GM06990 (cell line): ENCODE measurements at regions not wholly inside any gene's neighbourhood (a gene's known extent, or its start where the extent isn't known, plus 50 kb on each side); places are given as distances from the start of the nearest gene placed in this dataset.

Source experiments
- DNase-seq: peaks from one replicate; pipeline ENCODE4 v3.0.0-alpha.2; 2011; ENCODE audit not compliant: insufficient read length; ENCODE audit errors: extremely low read depth
- H3K27me3 ChIP-seq: replicated peaks from 2 replicates; pipeline ENCODE4 v1.6.0; 2011; ENCODE audit warnings: low read length; ENCODE audit not compliant: control insufficient read depth, insufficient read depth
- H3K36me3 ChIP-seq: 2 replicates; pipeline ENCODE4 v1.5.1; 2011; ENCODE audit warnings: low read length; ENCODE audit not compliant: control insufficient read depth, insufficient read depth
- H3K4me3 ChIP-seq: replicated peaks from 2 replicates; pipeline ENCODE4 v1.5.1; 2011; ENCODE audit warnings: low read depth, mild to moderate bottlenecking, control low read depth, low read length
- TF ChIP-seq, protein P1 (sequence below): IDR thresholded peaks from 2 replicates; pipeline ENCODE4 v1.5.1; 2011; ENCODE audit warnings: low read length, control low read depth, mild to moderate bottlenecking, inconsistent platforms; ENCODE audit not compliant: insufficient read depth, poor library complexity, severe bottlenecking

DNA sequence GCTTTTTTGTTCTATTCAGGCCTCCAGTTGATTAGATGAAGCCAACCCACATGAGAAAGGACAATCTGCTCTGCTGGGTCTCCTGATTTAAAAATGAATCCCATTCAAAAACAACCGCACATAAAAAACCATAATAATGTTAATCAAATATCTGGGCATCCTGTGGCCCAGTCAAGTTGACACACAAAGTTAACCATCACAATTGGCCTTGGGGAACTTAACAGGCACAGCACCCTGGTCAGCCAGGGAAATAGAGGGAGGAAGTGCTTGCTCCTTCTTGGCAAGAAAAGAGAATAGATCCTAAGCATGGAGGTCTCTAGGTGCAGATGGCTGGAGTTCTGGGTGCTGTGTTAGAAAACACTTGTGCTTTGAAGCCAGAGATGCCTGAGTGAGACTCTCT is 109.6 kb upstream of the OLIG2 start:
- H3K27me3 ChIP-seq: no peaks in the 10 kb centered on the region
- no peak for DNase-seq
- H3K4me3 ChIP-seq: no peak overlapping the region
- TF ChIP-seq, protein P1, sequence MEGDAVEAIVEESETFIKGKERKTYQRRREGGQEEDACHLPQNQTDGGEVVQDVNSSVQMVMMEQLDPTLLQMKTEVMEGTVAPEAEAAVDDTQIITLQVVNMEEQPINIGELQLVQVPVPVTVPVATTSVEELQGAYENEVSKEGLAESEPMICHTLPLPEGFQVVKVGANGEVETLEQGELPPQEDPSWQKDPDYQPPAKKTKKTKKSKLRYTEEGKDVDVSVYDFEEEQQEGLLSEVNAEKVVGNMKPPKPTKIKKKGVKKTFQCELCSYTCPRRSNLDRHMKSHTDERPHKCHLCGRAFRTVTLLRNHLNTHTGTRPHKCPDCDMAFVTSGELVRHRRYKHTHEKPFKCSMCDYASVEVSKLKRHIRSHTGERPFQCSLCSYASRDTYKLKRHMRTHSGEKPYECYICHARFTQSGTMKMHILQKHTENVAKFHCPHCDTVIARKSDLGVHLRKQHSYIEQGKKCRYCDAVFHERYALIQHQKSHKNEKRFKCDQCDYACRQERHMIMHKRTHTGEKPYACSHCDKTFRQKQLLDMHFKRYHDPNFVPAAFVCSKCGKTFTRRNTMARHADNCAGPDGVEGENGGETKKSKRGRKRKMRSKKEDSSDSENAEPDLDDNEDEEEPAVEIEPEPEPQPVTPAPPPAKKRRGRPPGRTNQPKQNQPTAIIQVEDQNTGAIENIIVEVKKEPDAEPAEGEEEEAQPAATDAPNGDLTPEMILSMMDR: no peak
- H3K36me3 ChIP-seq: no peaks in the 10 kb centered on the region

DNA sequence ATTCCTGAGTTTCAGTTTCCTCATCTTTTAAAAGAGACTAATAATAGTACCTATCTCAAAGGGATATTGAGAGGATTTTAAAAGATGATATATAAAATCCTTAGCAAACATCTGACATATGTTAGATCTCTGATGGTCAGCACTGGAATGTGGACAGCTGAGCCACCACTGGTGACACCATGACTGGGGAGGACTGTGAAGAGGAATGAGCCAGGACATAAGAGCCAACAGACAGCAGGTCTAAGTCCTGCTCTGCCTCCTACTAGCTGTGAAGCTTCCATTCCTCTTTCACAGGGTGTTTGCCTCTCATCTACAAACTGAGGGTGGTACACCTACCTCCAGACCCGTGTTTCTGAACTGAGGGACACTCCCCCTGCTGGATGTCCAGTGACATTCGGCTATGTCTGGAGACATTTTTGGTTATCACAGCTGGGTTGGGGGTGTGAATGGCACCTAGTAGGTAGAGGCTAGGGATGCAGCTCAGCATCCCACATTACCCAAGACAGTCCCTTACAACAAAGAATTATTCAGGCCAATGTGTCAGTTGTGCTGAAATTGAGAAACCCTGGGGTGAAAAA is 109.1 kb upstream of the OLIG2 start:
- Histone ChIP-seq H3K36me3 (no peaks in the 10 kb centered on the region), H3K27me3 (no peaks in the 10 kb centered on the region), H3K4me3 (no peak overlapping the region)
- TF ChIP-seq, protein P1: peak; percentile 53
- DNase-seq: no peak

DNA sequence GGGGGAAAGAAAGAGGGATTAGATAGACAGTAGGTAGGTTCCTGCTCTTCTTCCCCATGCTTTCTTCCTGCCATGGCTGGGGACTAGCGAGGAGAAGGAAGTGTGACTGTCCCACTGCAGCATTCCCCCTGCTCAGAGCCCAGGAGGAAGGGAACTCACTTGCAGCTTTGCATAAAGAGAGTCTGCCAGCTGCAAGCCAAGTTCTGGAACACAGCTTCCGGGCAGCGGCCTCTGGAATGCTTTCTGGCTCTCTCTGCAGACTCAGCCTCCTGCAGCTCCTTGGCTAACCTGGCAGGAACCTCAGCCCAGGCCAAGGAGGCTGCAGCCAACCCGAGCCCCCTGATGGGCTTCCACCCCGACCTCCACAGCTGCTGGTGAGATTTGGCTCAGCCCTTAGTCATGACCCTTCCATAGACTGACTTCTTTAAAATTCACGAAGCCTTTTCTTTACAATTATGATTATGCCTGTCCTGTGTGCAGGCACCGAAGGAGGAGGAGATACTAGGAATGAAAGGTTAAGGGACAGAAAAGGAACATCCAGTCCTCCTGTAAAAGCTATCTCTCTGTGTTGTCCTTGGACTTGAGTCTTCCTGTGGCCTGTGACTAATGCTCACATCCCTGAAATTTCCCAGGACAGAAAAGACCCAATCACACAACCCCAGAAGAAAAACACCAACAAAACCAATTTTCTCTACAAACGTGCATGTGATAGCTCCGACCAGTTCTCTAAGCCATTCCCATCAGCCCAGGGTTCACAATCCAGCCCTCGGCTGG is 108.2 kb upstream of the OLIG2 start:
- Histone ChIP-seq H3K4me3 (no peak overlapping the region), H3K36me3 (no peaks in the 10 kb centered on the region), H3K27me3 (no peaks in the 10 kb centered on the region)
- TF ChIP-seq, protein P1: no peak
- no peak for DNase-seq

DNA sequence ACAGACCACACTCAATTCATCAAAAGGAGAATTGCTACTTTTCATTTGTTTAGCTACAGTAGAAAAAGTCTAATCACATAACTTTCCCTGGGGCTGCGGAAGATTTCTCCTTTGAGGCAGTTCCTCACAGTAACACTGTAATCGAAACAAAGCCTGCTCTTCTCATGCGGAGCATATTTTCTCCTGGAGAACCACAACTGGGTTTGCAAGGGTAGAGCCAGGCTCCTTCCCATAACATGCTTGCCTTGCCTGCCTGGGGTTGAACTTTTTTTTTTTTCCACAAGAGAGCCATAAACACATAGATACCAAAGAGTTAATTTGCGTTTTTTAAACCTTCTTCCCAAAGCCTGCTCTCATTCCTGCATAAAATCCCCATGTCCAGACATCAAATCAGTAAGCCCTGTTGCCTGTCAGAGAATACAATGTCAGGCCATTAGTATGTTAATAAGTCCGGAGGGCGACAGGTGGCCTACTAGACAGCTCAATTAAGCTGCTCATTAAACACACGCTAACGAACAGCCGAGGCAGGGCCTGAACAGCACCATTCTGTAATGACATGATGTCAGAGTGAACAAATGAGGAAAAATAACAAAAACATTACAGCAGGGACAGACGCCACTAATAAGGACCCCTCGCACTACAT is 107.1 kb upstream of the OLIG2 start:
- DNase-seq: no peak
- no peak overlapping the region for H3K4me3 ChIP-seq
- TF ChIP-seq, protein P1: no peak
- H3K36me3 ChIP-seq: no peaks in the 10 kb centered on the region
- H3K27me3 ChIP-seq: no peaks in the 10 kb centered on the region

DNA sequence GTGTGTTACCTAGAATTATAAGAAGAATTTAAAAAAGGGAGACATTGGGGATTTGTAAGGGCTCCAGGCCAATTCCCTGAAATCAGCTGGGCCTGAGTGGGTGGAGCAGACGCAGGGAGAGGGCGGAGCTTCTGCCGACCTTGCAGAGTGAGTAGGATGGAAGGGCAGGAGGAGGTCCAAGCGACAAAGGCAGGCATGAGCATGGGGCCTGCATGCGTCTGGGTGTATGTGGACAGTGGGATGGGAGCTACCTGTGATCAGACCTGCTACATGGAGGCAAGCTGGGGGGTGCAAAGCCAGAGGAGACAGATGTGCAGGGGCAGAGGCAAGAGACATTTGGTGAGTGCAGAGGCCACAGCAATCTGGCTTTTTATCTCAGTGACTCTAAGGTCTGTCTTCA is 105.3 kb upstream of the OLIG2 start:
- Histone ChIP-seq H3K36me3 (no peaks in the 10 kb centered on the region), H3K27me3 (no peaks in the 10 kb centered on the region), H3K4me3 (no peak overlapping the region)
- DNase-seq: no peak
- TF ChIP-seq, protein P1: no peak
